Endothelial cell of umbilical vein (primary cell): ENCODE measurements at regions not wholly inside any gene's neighbourhood (a gene's known extent, or its start where the extent isn't known, plus 50 kb on each side); places are given as distances from the start of the nearest gene placed in this dataset.

Experiments
- EZH2 ChIP-seq: IDR thresholded peaks from 2 replicates; pipeline ENCODE4 v1.6.1; 2012; ENCODE audit warnings: borderline replicate concordance, low read depth, mild to moderate bottlenecking, moderate library complexity, low read length, inconsistent platforms; ENCODE audit not compliant: severe bottlenecking
- POLR2A ChIP-seq: IDR thresholded peaks from 2 replicates; pipeline ENCODE4 v1.6.1; 2012; ENCODE audit warnings: low read depth, mild to moderate bottlenecking, control low read depth, low read length
- POLR2AphosphoS5 ChIP-seq: IDR thresholded peaks from 2 replicates; pipeline ENCODE4 v1.6.1; 2012; ENCODE audit warnings: low read depth, mild to moderate bottlenecking, control low read depth, low read length, moderate library complexity; ENCODE audit not compliant: insufficient read depth
- TF ChIP-seq, protein P1 (sequence below), 2 donors: IDR thresholded peaks; 1 replicate in 1 of 2; 2 replicates in 1 of 2; pipeline ENCODE4 v1.5.1; 2011; ENCODE audit warnings: low read length in 2 of 2, mild to moderate bottlenecking in 2 of 2, moderate library complexity in 2 of 2, control low read depth in 1 of 2, inconsistent platforms in 1 of 2, low read depth in 1 of 2; ENCODE audit not compliant: insufficient read depth in 1 of 2; ENCODE audit errors: extremely low read depth in 1 of 2
- TF ChIP-seq, protein P2 (sequence below): IDR thresholded peaks from 2 replicates; pipeline ENCODE4 v1.6.1; 2011; ENCODE audit not compliant: insufficient read depth, insufficient read length

DNA sequence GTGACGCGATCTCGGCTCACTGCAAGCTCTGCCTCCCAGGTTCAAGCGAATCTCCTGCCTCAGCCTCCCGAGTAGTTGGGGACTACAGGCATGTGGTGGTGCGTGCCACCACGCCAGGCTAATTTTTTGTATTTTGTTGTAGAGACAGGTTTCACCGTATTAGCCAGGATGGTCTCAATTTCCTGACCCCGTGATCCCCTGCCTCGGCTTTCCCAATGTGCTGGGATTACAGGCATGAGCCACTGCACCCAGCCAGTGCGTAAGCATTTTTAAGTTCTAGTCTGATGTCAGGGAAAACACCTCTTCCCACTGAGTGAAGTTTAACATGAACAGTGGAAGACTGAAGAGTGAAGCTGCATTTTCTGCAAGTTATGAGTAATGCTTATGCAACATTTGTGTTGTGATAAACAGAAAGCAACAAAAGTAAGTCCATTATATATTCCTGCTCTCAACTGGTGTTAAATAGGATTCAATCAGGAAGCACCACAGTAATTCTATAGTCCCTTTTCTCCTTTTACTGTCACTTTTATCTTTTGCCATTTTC lies 1219.8 kb upstream of the RAG2 start:
- TF ChIP-seq, protein P1, sequence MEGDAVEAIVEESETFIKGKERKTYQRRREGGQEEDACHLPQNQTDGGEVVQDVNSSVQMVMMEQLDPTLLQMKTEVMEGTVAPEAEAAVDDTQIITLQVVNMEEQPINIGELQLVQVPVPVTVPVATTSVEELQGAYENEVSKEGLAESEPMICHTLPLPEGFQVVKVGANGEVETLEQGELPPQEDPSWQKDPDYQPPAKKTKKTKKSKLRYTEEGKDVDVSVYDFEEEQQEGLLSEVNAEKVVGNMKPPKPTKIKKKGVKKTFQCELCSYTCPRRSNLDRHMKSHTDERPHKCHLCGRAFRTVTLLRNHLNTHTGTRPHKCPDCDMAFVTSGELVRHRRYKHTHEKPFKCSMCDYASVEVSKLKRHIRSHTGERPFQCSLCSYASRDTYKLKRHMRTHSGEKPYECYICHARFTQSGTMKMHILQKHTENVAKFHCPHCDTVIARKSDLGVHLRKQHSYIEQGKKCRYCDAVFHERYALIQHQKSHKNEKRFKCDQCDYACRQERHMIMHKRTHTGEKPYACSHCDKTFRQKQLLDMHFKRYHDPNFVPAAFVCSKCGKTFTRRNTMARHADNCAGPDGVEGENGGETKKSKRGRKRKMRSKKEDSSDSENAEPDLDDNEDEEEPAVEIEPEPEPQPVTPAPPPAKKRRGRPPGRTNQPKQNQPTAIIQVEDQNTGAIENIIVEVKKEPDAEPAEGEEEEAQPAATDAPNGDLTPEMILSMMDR (IDR thresholded peaks at IDR 0.05; ENCODE audit: extremely low read depth in 1 of 2, insufficient read depth in 1 of 2, low read depth in 1 of 2, low read length in 2 of 2): no peak
- TF ChIP-seq POLR2A (no peak), POLR2AphosphoS5 (no peak), EZH2 (no peak)
- TF ChIP-seq, protein P2, sequence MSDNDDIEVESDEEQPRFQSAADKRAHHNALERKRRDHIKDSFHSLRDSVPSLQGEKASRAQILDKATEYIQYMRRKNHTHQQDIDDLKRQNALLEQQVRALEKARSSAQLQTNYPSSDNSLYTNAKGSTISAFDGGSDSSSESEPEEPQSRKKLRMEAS: no peak
